ENCODE measurements at regions not wholly inside any gene's neighbourhood (a gene's known extent, or its start where the extent isn't known, plus 50 kb on each side); places are given as distances from the start of the nearest gene placed in this dataset.

GRCh38 chr7:125675169-125675568 is 745.5 kb upstream of the POT1 start:
- DNase-seq (ENCODE audit: low spot score in 2 of 2) (no peak), ATAC-seq (ENCODE audit: low read depth) (no peak)
- Mint-ChIP-seq H3K4me3 (no peak overlapping the region), H3K27me3 (no peaks in the 10 kb centered on the region), H3K9me3 (peaks cover 2% of the 10 kb centered on the region), H3K27ac (no peak overlapping the region), H3K4me1 (no peaks in the 10 kb centered on the region), H3K36me3 (no peaks in the 10 kb centered on the region)

- Mint-ChIP-seq H3K27me3 (no peaks in the 10 kb centered on the region), H3K9me3 (peaks cover 2% of the 10 kb centered on the region), H3K36me3 (no peaks in the 10 kb centered on the region), H3K4me1 (no peaks in the 10 kb centered on the region), H3K4me3 (no peak overlapping the region), H3K27ac (no peak overlapping the region)
- no peak for ATAC-seq (ENCODE audit: low read depth)
- DNase-seq (ENCODE audit: low spot score in 2 of 2) = no peak
These were observed 741.4 kb upstream of the POT1 start for GRCh38 chr7:125670926-125671572.

GRCh38 chr7:125668321-125668993 is 738.8 kb upstream of the POT1 start:
- Mint-ChIP-seq H3K27me3 (no peaks in the 10 kb centered on the region), H3K27ac (no peak overlapping the region), H3K9me3 (no peaks in the 10 kb centered on the region), H3K36me3 (no peaks in the 10 kb centered on the region), H3K4me1 (no peaks in the 10 kb centered on the region), H3K4me3 (no peak overlapping the region)
- DNase-seq (ENCODE audit: low spot score in 2 of 2) (no peak), ATAC-seq (ENCODE audit: low read depth) (no peak)

- Mint-ChIP-seq H3K4me3 (no peak overlapping the region), H3K27me3 (no peaks in the 10 kb centered on the region), H3K9me3 (no peaks in the 10 kb centered on the region), H3K4me1 (no peaks in the 10 kb centered on the region), H3K36me3 (no peaks in the 10 kb centered on the region), H3K27ac (no peak overlapping the region)
- no peak for ATAC-seq (ENCODE audit: low read depth)
- no peak for DNase-seq (ENCODE audit: low spot score in 2 of 2)
These were observed 735.0 kb upstream of the POT1 start for GRCh38 chr7:125664625-125665024.

- no peak for DNase-seq (ENCODE audit: low spot score in 2 of 2)
These were observed 734.3 kb upstream of the POT1 start for GRCh38 chr7:125663961-125664360.

GRCh38 chr7:125661677-125662076 is 732.1 kb upstream of the POT1 start:
- ATAC-seq (ENCODE audit: low read depth) = no peak
- H3K27me3 Mint-ChIP-seq = no peaks in the 10 kb centered on the region

More at GRCh38 chr7:125663961-125664360, 734.3 kb upstream of the POT1 start:
- no peak for ATAC-seq (ENCODE audit: low read depth)
- no peaks in the 10 kb centered on the region for H3K36me3 Mint-ChIP-seq
- no peak overlapping the region for H3K27ac Mint-ChIP-seq
- H3K9me3 Mint-ChIP-seq = no peaks in the 10 kb centered on the region
- H3K4me3 Mint-ChIP-seq = no peak overlapping the region
- no peaks in the 10 kb centered on the region for H3K27me3 Mint-ChIP-seq
- no peaks in the 10 kb centered on the region for H3K4me1 Mint-ChIP-seq

GRCh38 chr7:125661006-125661405 is 731.4 kb upstream of the POT1 start:
- Mint-ChIP-seq H3K27ac (no peak overlapping the region), H3K9me3 (no peaks in the 10 kb centered on the region), H3K4me3 (no peak overlapping the region), H3K36me3 (no peaks in the 10 kb centered on the region), H3K27me3 (no peaks in the 10 kb centered on the region), H3K4me1 (no peaks in the 10 kb centered on the region)
- ATAC-seq (ENCODE audit: low read depth) (no peak), DNase-seq (ENCODE audit: low spot score in 2 of 2) (no peak)

More at GRCh38 chr7:125661677-125662076, 732.1 kb upstream of the POT1 start:
- no peak for DNase-seq (ENCODE audit: low spot score in 2 of 2)
- H3K4me1 Mint-ChIP-seq = no peaks in the 10 kb centered on the region
- H3K9me3 Mint-ChIP-seq = no peaks in the 10 kb centered on the region
- no peak overlapping the region for H3K4me3 Mint-ChIP-seq
- H3K27ac Mint-ChIP-seq = no peak overlapping the region
- H3K36me3 Mint-ChIP-seq = no peaks in the 10 kb centered on the region

- no peaks in the 10 kb centered on the region for H3K9me3 Mint-ChIP-seq
- DNase-seq (ENCODE audit: low spot score in 2 of 2) = no peak
- no peak for ATAC-seq (ENCODE audit: low read depth)
- H3K27ac Mint-ChIP-seq = no peak overlapping the region
- no peaks in the 10 kb centered on the region for H3K36me3 Mint-ChIP-seq
- H3K4me3 Mint-ChIP-seq = no peak overlapping the region
- no peaks in the 10 kb centered on the region for H3K27me3 Mint-ChIP-seq
- H3K4me1 Mint-ChIP-seq = no peaks in the 10 kb centered on the region
These were observed 724.5 kb upstream of the POT1 start for GRCh38 chr7:125654076-125654475.

DNA sequence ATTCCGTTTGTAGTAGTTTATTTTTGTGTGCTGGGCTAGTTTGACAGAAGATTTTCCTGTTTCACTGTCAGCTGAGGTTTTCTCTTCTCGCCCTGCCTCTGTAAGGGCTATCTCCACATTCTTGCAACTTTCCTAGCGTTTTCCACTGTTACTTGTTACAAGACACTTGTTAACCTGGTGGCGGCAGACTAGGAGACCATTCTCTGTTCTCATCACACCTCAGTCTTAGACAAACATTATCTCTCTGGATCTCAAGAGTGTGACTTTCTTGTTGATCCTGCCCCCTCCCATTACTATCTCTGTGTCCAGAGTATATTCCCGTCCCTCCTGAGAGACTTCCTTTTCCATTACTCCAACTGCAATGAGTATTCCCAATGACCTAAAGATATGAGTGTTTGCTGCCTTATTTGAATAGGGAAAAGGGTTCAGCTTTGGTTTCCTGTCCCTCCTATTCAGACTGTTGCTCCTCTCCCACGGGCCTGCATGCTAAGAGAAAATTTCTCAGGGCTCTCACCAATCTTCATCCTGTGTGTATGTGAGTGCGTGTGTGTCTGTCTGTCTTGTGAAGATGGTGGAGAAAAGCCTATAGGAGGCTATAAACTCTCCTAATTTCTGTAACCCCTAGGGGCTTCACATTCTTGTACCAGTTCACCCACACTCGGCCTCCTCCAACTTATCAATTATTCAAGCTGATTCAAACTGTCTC is 722.4 kb upstream of the POT1 start:
- ATAC-seq (ENCODE audit: low read depth) (no peak), DNase-seq (ENCODE audit: low spot score in 2 of 2) (no peak)
- no peak overlapping the region for H3K4me3 Mint-ChIP-seq
- H3K9me3 Mint-ChIP-seq = peaks cover 4% of the 10 kb centered on the region
- no peaks in the 10 kb centered on the region for H3K27me3 Mint-ChIP-seq
- H3K4me1 Mint-ChIP-seq = no peaks in the 10 kb centered on the region
- H3K36me3 Mint-ChIP-seq = no peaks in the 10 kb centered on the region
- H3K27ac Mint-ChIP-seq = no peak overlapping the region

DNA sequence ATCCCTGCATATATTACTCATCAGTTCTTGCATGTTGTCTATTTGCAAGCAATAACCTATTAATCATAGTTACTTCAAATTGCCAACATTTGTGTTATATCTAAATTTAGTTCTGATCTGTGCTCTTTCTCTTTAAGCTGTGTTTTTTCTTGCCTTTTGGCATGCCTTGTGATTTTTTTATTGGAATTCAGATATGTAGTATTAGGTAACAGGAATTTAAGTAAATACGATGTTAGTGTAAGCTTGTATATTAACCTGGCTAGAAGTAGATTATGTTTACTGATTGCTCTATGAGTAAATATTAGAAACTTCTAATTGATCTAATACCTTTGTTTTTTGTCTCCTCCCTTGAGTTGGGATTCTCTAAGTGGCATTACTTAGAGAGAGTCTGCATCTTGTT is 718.9 kb upstream of the POT1 start:
- no peaks in the 10 kb centered on the region for H3K4me1 Mint-ChIP-seq
- ATAC-seq (ENCODE audit: low read depth) = no peak

DNA sequence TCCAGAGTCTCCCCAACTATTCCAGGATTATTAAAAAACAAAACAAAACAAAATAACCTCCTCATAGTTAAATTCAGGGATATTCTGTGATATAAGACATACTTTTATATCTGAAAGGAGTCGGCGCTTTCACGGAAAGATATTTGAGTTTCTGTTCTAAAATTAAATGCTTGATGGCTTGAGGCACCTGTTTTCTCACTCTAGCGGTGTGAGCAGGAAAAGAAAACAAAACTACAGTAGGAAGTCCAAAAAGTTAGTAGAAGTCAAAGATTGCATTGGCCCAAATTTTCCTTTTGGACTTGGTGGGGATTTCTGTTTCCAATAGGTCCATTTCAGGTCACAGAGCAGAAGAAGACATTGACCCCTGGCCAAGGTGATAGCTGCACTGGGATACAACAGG is 716.1 kb upstream of the POT1 start:
- H3K36me3 Mint-ChIP-seq = no peaks in the 10 kb centered on the region
- DNase-seq (ENCODE audit: low spot score in 2 of 2) = no peak
- H3K4me3 Mint-ChIP-seq = no peak overlapping the region
- no peak overlapping the region for H3K27ac Mint-ChIP-seq
- H3K4me1 Mint-ChIP-seq = no peaks in the 10 kb centered on the region
- peaks cover 4% of the 10 kb centered on the region for H3K9me3 Mint-ChIP-seq
- H3K27me3 Mint-ChIP-seq = no peaks in the 10 kb centered on the region
- ATAC-seq (ENCODE audit: low read depth) = no peak

More for the DNA sequence above, 718.9 kb upstream of the POT1 start:
- H3K36me3 Mint-ChIP-seq = no peaks in the 10 kb centered on the region
- no peak overlapping the region for H3K4me3 Mint-ChIP-seq
- no peak for DNase-seq (ENCODE audit: low spot score in 2 of 2)
- H3K27ac Mint-ChIP-seq = no peak overlapping the region
- peaks cover 4% of the 10 kb centered on the region for H3K9me3 Mint-ChIP-seq
- H3K27me3 Mint-ChIP-seq = no peaks in the 10 kb centered on the region

DNA sequence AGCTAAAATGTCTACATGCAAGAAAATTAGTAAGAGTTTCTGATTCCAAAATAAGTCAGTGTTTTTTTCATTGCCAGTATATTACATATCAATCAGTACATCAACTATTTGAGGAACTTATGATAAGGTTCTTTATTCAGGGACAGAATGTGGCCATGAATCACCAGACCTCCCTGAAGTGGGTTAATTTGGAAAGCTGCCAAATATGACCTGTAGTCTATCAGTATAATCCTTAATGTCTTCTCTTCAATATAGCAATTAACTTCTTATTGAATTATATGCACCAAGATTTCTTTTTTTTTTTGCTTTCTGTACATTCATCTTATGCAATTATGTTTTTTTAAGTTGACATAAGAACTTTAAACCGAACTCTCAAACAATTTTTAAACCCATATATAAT is 714.5 kb upstream of the POT1 start:
- Mint-ChIP-seq H3K27me3 (no peaks in the 10 kb centered on the region), H3K9me3 (peaks cover 5% of the 10 kb centered on the region), H3K4me1 (no peaks in the 10 kb centered on the region), H3K4me3 (no peak overlapping the region), H3K36me3 (no peaks in the 10 kb centered on the region), H3K27ac (no peak overlapping the region)
- ATAC-seq (ENCODE audit: low read depth) = no peak
- DNase-seq (ENCODE audit: low spot score in 2 of 2) = no peak

DNA sequence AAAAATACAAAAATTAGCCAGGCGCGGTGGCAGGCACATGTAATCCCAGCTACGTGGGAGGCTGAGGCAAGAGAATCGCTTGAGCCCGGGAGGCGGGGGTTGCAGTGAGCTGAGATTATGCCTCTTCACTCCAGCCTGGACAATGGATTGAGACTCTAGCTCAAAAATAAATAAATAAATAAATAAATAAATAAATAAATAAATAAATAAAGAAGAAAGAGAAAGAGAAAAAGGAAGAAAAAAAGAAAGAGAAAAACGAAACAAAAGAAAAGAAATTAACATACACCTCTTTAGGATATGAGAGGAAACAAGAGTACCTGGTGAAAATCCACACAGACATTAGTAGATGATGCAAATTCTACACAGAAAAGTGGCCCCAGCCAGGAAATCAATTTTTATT is 713.7 kb upstream of the POT1 start:
- ATAC-seq (ENCODE audit: low read depth) = no peak
- no peak overlapping the region for H3K27ac Mint-ChIP-seq

GRCh38 chr7:125641884-125642283 is 712.3 kb upstream of the POT1 start:
- Mint-ChIP-seq H3K27me3 (no peaks in the 10 kb centered on the region), H3K36me3 (no peaks in the 10 kb centered on the region), H3K4me3 (no peak overlapping the region), H3K9me3 (peaks cover 1% of the 10 kb centered on the region), H3K4me1 (no peaks in the 10 kb centered on the region), H3K27ac (no peak overlapping the region)
- ATAC-seq (ENCODE audit: low read depth) = no peak
- no peak for DNase-seq (ENCODE audit: low spot score in 2 of 2)

More for the DNA sequence above, 713.7 kb upstream of the POT1 start:
- DNase-seq (ENCODE audit: low spot score in 2 of 2) = no peak
- Mint-ChIP-seq H3K9me3 (peaks cover 1% of the 10 kb centered on the region), H3K4me3 (no peak overlapping the region), H3K27me3 (no peaks in the 10 kb centered on the region), H3K36me3 (no peaks in the 10 kb centered on the region), H3K4me1 (no peaks in the 10 kb centered on the region)

All from memory B cell (primary cell).